SK-N-SH (cell line): ENCODE measurements at regions not wholly inside any gene's neighbourhood (a gene's known extent, or its start where the extent isn't known, plus 50 kb on each side); places are given as distances from the start of the nearest gene placed in this dataset.

ENCODE experiments used
- CTCF ChIA-PET: fragments of 300-600, 350-600 bp; formaldehyde crosslinking; extraction: SDS; loops from one replicate; lab custom pipeline; 2021; lab: Yijun Ruan, JAX
- POLR2A ChIA-PET: fragments of 350-600 bp; sonication (Branson Sonifier 250); formaldehyde crosslinking; extraction: SDS; loops from one replicate; lab custom pipeline; 2020; ENCODE audit warnings: antibody characterized with exemption, inconsistent platforms; lab: Yijun Ruan, JAX
- DNase-seq: peaks from one replicate; pipeline ENCODE4 v3.0.0; 2012
- H2AFZ ChIP-seq: fragments of 200-600 bp; sonication (generic); 2 replicates; pipeline ENCODE4 v1.8.1; 2016; ENCODE audit warnings: antibody characterized with exemption, mild to moderate bottlenecking, low read depth
- H3F3A ChIP-seq: fragments of 200-600 bp; sonication (generic); replicated peaks from 2 replicates; pipeline ENCODE3; 2016; ENCODE audit warnings: antibody characterized with exemption, mild to moderate bottlenecking; ENCODE audit not compliant: insufficient read depth
- H3K27ac ChIP-seq, 2 experiments: fragments of 200-500 bp in 1 of 2; fragments of 200-600 bp in 1 of 2; sonication (Bioruptor generic) in 1 of 2; sonication (generic), shearing (Covaris generic) in 1 of 2; 2 replicates each; pipeline versions ENCODE4 v1.5.1 to v1.6.1; 2014 to 2016; ENCODE audit warnings: low read depth in 2 of 2, inconsistent platforms in 1 of 2, low read length in 1 of 2, mild to moderate bottlenecking in 1 of 2, mixed read lengths in 1 of 2
- H3K27me3 ChIP-seq: fragments of 200-600 bp; sonication (generic), shearing (Covaris generic); 2 replicates; pipeline ENCODE4 v1.6.1; 2016; ENCODE audit warnings: mixed run types; ENCODE audit not compliant: insufficient read depth
- H3K36me3 ChIP-seq, 2 experiments: fragments of 200-500 bp in 1 of 2; fragments of 200-600 bp in 1 of 2; sonication (Bioruptor generic) in 1 of 2; sonication (generic) in 1 of 2; replicated peaks in 1 of 2; 2 replicates each; pipeline versions ENCODE3 to v1.5.1; 2014 to 2016; ENCODE audit warnings: low read length in 1 of 2, mild to moderate bottlenecking in 1 of 2; ENCODE audit not compliant: insufficient read depth in 2 of 2, control insufficient read depth in 1 of 2
- H3K4me1 ChIP-seq, 2 experiments: fragments of 200-500 bp in 1 of 2; fragments of 200-600 bp in 1 of 2; sonication (Bioruptor generic) in 1 of 2; sonication (generic), shearing (Covaris generic) in 1 of 2; 2 replicates each; pipeline versions ENCODE4 v1.5.1 to v1.6.1; 2014 to 2016; ENCODE audit warnings: low read depth in 1 of 2, low read length in 1 of 2, mixed run types in 1 of 2; ENCODE audit not compliant: insufficient read depth in 2 of 2, control insufficient read depth in 1 of 2
- H3K4me2 ChIP-seq: fragments of 200-600 bp; sonication (generic), shearing (Covaris generic); 2 replicates; pipeline ENCODE4 v1.6.1; 2017; ENCODE audit warnings: mixed run types
- H3K4me3 ChIP-seq, 2 experiments: fragments of 200-500 bp in 1 of 2; fragments of 200-600 bp in 1 of 2; sonication (Bioruptor generic) in 1 of 2; sonication (generic), shearing (Covaris generic) in 1 of 2; 2 replicates each; pipeline versions ENCODE4 v1.5.1 to v1.8.1; 2014 to 2016; ENCODE audit warnings: low read depth in 2 of 2, inconsistent platforms in 1 of 2, low read length in 1 of 2, mild to moderate bottlenecking in 1 of 2, mixed read lengths in 1 of 2, moderate library complexity in 1 of 2
- H3K79me2 ChIP-seq: fragments of 200-600 bp; sonication (generic); 2 replicates; pipeline ENCODE4 v1.8.1; 2017; ENCODE audit warnings: mild to moderate bottlenecking; ENCODE audit not compliant: insufficient read depth
- H3K9ac ChIP-seq: fragments of 200-600 bp; sonication (generic); 2 replicates; pipeline ENCODE4 v1.6.1; 2017; ENCODE audit warnings: mixed run types
- H3K9me2 ChIP-seq: fragments of 200-600 bp; sonication (generic); 2 replicates; pipeline ENCODE4 v1.6.1; 2017; ENCODE audit warnings: mixed run types
- H3K9me3 ChIP-seq: fragments of 200-600 bp; sonication (generic); 2 replicates; pipeline ENCODE4 v1.6.1; 2017; ENCODE audit warnings: mixed run types, mild to moderate bottlenecking, moderate library complexity
- H4K20me1 ChIP-seq: fragments of 200-600 bp; sonication (generic); 2 replicates; pipeline ENCODE4 v1.6.1; 2017; ENCODE audit warnings: mild to moderate bottlenecking, mixed run types; ENCODE audit not compliant: insufficient read depth
- CHD2 ChIP-seq: fragments of 150-350 bp; IDR thresholded peaks from 2 replicates; pipeline ENCODE4 v1.6.1; 2018; ENCODE audit warnings: low read length; ENCODE audit not compliant: partially characterized antibody
- CTCF ChIP-seq: fragments of 200-600 bp; sonication (generic); IDR thresholded peaks from 2 replicates; pipeline ENCODE4 v1.6.1; 2017; ENCODE audit warnings: antibody characterized with exemption, mild to moderate bottlenecking, moderate library complexity
- ELF1 ChIP-seq: IDR thresholded peaks from 2 replicates; pipeline ENCODE4 v1.4.0; 2012
- EP300 ChIP-seq, 2 experiments: IDR thresholded peaks; 2 replicates each; pipeline versions ENCODE4 v1.4.0 to v1.6.1; 2012; ENCODE audit warnings: borderline replicate concordance in 1 of 2, low read depth in 1 of 2, low read length in 1 of 2
- FOSL2 ChIP-seq: IDR thresholded peaks from 2 replicates; pipeline ENCODE4 v1.4.0; 2012; ENCODE audit warnings: low read depth, mild to moderate bottlenecking, moderate library complexity, borderline replicate concordance
- NRF1 ChIP-seq: IDR thresholded peaks from 2 replicates; pipeline ENCODE4 v1.6.1; 2012; ENCODE audit warnings: low read depth, mild to moderate bottlenecking, low read length
- PBX3 ChIP-seq: IDR thresholded peaks from 2 replicates; pipeline ENCODE4; 2012
- RAD21 ChIP-seq: IDR thresholded peaks from 2 replicates; pipeline ENCODE4 v1.6.1; 2012; ENCODE audit warnings: mild to moderate bottlenecking, low read length
- RCOR1 ChIP-seq: fragments of 150-350 bp; IDR thresholded peaks from 2 replicates; pipeline ENCODE4 v1.6.1; 2017; ENCODE audit warnings: antibody characterized with exemption, low read length
- RFX5 ChIP-seq: IDR thresholded peaks from 2 replicates; pipeline ENCODE4 v1.6.1; 2012; ENCODE audit warnings: mild to moderate bottlenecking, improper control_type of control experiment, low read length
- SMC3 ChIP-seq: IDR thresholded peaks from 2 replicates; pipeline ENCODE4 v1.6.1; 2012; ENCODE audit warnings: low read depth, low read length, improper control_type of control experiment
- TCF12 ChIP-seq: IDR thresholded peaks from 2 replicates; pipeline ENCODE4 v1.4.0; 2012
- YY1 ChIP-seq: IDR thresholded peaks from 2 replicates; pipeline ENCODE4 v1.4.0; 2012; ENCODE audit warnings: low read depth, mild to moderate bottlenecking
- WGBS: methylation state at CpG from one replicate; pipeline ENCODE4 v1.1.6; 2017; ENCODE audit warnings: low lambda C conversion rate; 5-methylcytosine and 5-hydroxymethylcytosine counted together
- TF ChIP-seq, protein P1 (sequence below): IDR thresholded peaks from 2 replicates; pipeline ENCODE4 v1.4.0; 2012; ENCODE audit warnings: low read depth, borderline replicate concordance
- TF ChIP-seq, protein P2 (sequence below): fragments of 150-350 bp; IDR thresholded peaks from 2 replicates; pipeline ENCODE4 v1.6.1; 2017; ENCODE audit warnings: antibody characterized with exemption, low read length, low read depth, borderline replicate concordance

GRCh38 chr10:90602862-90603610 is 254.8 kb downstream of the HTR7 start:
- Histone ChIP-seq H3K79me2 (no peaks in the 10 kb centered on the region), H3K27me3 (no peaks in the 10 kb centered on the region), H3K9me3 (no peaks in the 10 kb centered on the region), H3K4me3 (no peak overlapping the region)
- POLR2A ChIA-PET: no interaction called here
- DNase-seq: no peak
- TF ChIP-seq RFX5 (no peak), PBX3 (no peak), CHD2 (no peak), RCOR1 (no peak), ELF1 (no peak)
- TF ChIP-seq, protein P1, sequence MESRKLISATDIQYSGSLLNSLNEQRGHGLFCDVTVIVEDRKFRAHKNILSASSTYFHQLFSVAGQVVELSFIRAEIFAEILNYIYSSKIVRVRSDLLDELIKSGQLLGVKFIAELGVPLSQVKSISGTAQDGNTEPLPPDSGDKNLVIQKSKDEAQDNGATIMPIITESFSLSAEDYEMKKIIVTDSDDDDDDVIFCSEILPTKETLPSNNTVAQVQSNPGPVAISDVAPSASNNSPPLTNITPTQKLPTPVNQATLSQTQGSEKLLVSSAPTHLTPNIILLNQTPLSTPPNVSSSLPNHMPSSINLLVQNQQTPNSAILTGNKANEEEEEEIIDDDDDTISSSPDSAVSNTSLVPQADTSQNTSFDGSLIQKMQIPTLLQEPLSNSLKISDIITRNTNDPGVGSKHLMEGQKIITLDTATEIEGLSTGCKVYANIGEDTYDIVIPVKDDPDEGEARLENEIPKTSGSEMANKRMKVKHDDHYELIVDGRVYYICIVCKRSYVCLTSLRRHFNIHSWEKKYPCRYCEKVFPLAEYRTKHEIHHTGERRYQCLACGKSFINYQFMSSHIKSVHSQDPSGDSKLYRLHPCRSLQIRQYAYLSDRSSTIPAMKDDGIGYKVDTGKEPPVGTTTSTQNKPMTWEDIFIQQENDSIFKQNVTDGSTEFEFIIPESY: no peak
- TF ChIP-seq, all 33 proteins: peak for 0
- H3K9me2 ChIP-seq: no peaks in the 10 kb centered on the region
- H3K27ac ChIP-seq: no peak overlapping the region
- H3K36me3 ChIP-seq: no peaks in the 10 kb centered on the region
- H3F3A ChIP-seq: no peaks in the 10 kb centered on the region
- H3K4me1 ChIP-seq: no peaks in the 10 kb centered on the region
- no peak overlapping the region for H3K9ac ChIP-seq
- H2AFZ ChIP-seq: no peak overlapping the region
- no peak overlapping the region for H3K4me2 ChIP-seq
- 0% methylated on average over 2 of the region's 2 CpGs for WGBS
- H4K20me1 ChIP-seq: no peaks in the 10 kb centered on the region
- CTCF ChIA-PET: no interaction called here

- Histone ChIP-seq H3K27ac (no peak overlapping the region), H4K20me1 (no peaks in the 10 kb centered on the region), H3K4me2 (no peak overlapping the region), H3K9me2 (no peaks in the 10 kb centered on the region), H2AFZ (no peak overlapping the region), H3K9me3 (no peaks in the 10 kb centered on the region), H3K4me3 (no peak overlapping the region), H3K9ac (no peak overlapping the region), H3F3A (no peaks in the 10 kb centered on the region), H3K27me3 (no peaks in the 10 kb centered on the region), H3K4me1 (no peaks in the 10 kb centered on the region), H3K36me3 (no peaks in the 10 kb centered on the region), H3K79me2 (no peaks in the 10 kb centered on the region)
- POLR2A ChIA-PET: no interaction called here
- no peak for TF ChIP-seq RCOR1
- no peak for DNase-seq
- CTCF ChIA-PET: no interaction called here
These were observed 253.2 kb downstream of the HTR7 start for GRCh38 chr10:90604636-90605035.

DNA sequence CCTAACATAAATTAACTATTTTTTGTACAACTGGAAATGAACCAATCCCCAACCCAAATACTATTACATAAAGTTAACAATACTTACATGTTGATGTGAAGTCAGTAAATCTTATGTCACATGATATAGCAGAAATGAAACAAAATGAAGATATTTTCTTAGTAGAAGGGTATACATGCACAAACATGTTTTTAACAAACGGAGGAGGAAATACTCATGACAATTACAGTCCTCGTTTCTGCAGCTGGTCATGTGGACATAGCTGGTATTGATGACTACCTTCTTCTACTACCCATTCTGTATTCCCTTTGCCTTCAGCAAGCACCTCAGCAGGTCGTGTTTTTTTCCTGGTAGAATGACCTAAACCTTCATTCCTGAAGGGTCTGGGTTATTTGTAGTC is 252.3 kb downstream of the HTR7 start:
- Histone ChIP-seq H3K9me2 (no peaks in the 10 kb centered on the region), H4K20me1 (no peaks in the 10 kb centered on the region), H3K36me3 (no peaks in the 10 kb centered on the region), H3F3A (no peaks in the 10 kb centered on the region), H3K79me2 (no peaks in the 10 kb centered on the region), H2AFZ (no peak overlapping the region), H3K4me3 (no peak overlapping the region), H3K27ac (no peak overlapping the region), H3K4me1 (no peaks in the 10 kb centered on the region), H3K9me3 (no peaks in the 10 kb centered on the region), H3K27me3 (no peaks in the 10 kb centered on the region), H3K4me2 (no peak overlapping the region), H3K9ac (no peak overlapping the region)
- CTCF ChIA-PET: no interaction called here
- POLR2A ChIA-PET: no interaction called here
- no peak for DNase-seq
- WGBS: 0% methylated on average over 3 of the region's 3 CpGs
- no peak for TF ChIP-seq CHD2
- no peak for TF ChIP-seq YY1
- TF ChIP-seq RAD21: no peak
- TF ChIP-seq EP300 (IDR thresholded peaks at IDR 0.05; ENCODE audit: borderline replicate concordance in 1 of 2, low read depth in 1 of 2, low read length in 1 of 2): no peak
- TF ChIP-seq FOSL2: no peak
- no peak for TF ChIP-seq PBX3
- TF ChIP-seq CTCF: no peak
- TF ChIP-seq SMC3: no peak
- TF ChIP-seq ELF1: no peak
- TF ChIP-seq, protein P2, sequence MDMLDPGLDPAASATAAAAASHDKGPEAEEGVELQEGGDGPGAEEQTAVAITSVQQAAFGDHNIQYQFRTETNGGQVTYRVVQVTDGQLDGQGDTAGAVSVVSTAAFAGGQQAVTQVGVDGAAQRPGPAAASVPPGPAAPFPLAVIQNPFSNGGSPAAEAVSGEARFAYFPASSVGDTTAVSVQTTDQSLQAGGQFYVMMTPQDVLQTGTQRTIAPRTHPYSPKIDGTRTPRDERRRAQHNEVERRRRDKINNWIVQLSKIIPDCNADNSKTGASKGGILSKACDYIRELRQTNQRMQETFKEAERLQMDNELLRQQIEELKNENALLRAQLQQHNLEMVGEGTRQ: no peak
- no peak for TF ChIP-seq RFX5
- TF ChIP-seq NRF1: no peak
- no peak for TF ChIP-seq TCF12
